Ishikawa (cell line): ENCODE measurements at regions not wholly inside any gene's neighbourhood (a gene's known extent, or its start where the extent isn't known, plus 50 kb on each side); places are given as distances from the start of the nearest gene placed in this dataset.

Experiments
- EP300 ChIP-seq: IDR thresholded peaks from 2 replicates; pipeline ENCODE4 v1.6.1; 2012; ENCODE audit warnings: borderline replicate concordance
- FOXM1 ChIP-seq: IDR thresholded peaks from 2 replicates; pipeline ENCODE4 v1.6.1; 2012; ENCODE audit warnings: low read depth, borderline replicate concordance
- RAD21 ChIP-seq: IDR thresholded peaks from 2 replicates; pipeline ENCODE4 v1.6.1; 2012; ENCODE audit warnings: low read depth
- REST ChIP-seq: IDR thresholded peaks from 2 replicates; pipeline ENCODE4 v1.6.1; 2012; ENCODE audit warnings: low read depth, mild to moderate bottlenecking
- USF1 ChIP-seq: IDR thresholded peaks from 2 replicates; pipeline ENCODE4 v1.6.1; 2012
- YY1 ChIP-seq: IDR thresholded peaks from 2 replicates; pipeline ENCODE4 v1.6.1; 2012; ENCODE audit warnings: low read depth
- ZBTB7A ChIP-seq: IDR thresholded peaks from 2 replicates; pipeline ENCODE4 v1.6.1; 2012; ENCODE audit warnings: low read depth

GRCh38 chr7:42403831-42404230 is 166.8 kb upstream of the GLI3 start:
- TF ChIP-seq REST (no peak), EP300 (no peak), RAD21 (no peak), YY1 (no peak), ZBTB7A (no peak), USF1 (no peak), FOXM1 (no peak)
